NOMO-1 treated with dmso at 0.1 percent for 144 hours (cell line): ENCODE measurements at regions not wholly inside any gene's neighbourhood (a gene's known extent, or its start where the extent isn't known, plus 50 kb on each side); places are given as distances from the start of the nearest gene placed in this dataset.
"Not testable (repeated sequence)": the region's sequence is repeated elsewhere in the genome, so short reads cannot be mapped to it uniquely, and the experiment has no call there.

ENCODE experiments used
- DNase-seq: peaks from one replicate; lab custom pipeline; 2025; ENCODE audit not compliant: unreplicated experiment; lab: John Stamatoyannopoulos, UW

DNA sequence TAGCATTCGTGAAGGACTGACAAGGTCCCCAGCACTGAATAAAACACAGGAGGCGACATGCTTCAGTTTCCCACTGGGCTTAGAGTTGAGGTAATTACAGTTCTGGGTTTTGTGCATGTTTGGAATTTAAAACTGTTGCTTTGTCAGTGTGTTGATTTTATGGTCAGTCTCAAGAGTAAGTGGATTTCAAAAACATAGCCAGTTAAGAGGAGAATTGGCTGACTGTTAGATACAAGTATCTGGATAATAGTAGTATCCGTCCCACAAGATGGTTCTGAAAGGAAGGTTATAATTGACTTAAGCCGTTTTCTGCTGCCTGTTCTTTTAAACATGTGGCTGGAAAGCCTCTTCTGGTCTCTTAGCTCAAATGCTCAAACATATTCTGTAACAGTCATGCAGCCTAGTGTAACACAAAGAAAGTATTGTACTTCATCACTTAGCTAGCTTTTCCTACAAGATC lies 170.9 kb downstream of the POLR1F start:
- no peak for DNase-seq

DNA sequence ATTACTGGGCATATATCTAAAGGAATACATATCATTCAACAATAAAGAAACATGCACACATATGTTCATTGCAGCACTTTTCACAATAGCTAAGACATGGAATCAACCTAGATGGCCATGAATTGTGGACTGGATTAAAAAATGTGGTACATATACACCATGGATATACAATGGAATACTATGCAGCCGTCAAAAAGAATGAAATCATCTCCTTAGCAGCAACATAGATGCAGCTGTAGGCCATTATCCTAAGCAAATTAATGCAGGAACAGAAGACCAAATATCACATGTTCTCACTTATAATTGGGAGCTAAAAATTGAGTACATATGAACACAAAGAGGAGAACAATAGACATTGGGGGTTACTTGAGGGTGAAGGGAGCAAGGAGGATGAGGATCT lies 175.6 kb downstream of the POLR1F start:
- DNase-seq = no peak

DNA sequence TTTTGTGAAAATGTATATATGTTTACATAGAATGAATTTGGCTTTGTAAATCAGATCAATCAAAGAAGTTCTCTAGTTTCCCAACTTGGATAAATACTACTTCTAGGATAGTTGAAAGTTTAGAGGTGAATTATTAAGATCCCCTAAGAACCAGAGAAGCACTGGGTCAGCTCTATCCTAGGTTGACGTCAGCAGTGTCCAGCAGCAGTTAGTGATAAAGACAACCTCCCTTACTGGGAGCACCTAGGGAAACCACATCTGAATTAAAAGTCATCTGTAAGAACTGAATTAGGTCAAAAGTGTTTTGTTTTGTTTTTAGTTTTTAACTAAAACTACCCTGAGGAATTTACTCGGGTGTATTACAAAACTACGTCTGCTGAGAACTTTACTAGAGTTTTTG lies 178.0 kb downstream of the POLR1F start:
- DNase-seq = no peak

DNA sequence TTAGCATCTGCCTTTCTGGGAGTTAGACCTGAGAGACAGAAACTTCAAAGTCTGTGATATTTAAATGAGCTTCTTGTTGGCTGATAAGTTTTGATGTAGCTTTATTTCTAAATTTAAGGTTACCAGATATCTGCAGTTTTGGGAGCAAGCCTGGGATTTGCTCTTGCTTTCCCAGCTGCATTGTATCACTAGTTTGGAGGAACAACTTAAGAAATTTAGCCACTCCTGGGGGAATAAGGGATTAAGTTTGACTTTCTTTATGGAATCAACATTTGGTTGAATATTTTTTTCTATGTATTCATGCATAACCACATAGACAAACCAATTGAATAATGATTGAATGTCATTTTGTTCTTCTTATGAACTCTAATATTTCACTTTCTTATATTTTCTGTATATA lies 178.6 kb downstream of the POLR1F start:
- no peak for DNase-seq

DNA sequence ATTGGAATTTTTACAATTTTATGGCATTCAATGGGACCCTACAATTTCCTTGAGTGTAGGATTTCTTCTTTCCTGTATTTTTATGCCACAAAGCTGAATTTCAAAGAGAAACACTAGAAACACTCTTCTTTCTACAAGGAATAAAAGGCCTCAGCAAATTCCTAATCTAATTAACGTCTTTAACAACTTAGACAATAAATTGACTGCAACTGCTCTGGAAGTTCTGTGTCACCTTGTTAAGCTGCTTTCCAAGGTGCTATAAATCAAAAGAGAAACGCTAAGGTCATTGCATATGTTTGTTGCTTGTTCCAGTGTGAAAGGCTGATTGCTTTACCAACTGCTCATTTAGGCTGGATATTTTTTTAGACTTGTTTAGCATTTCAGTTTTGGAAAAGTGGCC lies 182.2 kb downstream of the POLR1F start:
- DNase-seq = no peak

DNA sequence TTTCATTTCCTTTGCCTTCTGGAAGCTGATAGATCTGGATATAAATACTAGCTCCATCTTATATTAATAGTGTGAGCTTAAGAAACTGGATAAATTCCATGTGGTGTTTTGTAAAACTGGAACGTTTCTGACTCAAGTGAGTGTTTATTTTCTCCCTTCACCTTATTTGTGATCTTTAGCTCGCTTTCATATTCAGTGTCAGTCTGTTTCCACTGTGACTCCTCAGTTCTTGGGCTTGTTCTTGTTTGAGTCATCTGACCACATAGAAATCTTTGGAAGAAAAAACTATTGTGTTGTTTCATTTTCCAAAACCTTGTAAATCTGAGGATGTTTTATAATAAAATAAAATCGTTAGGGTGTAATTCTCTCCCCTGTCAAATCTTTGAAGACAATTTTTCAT lies 186.4 kb downstream of the POLR1F start:
- no peak for DNase-seq

DNA sequence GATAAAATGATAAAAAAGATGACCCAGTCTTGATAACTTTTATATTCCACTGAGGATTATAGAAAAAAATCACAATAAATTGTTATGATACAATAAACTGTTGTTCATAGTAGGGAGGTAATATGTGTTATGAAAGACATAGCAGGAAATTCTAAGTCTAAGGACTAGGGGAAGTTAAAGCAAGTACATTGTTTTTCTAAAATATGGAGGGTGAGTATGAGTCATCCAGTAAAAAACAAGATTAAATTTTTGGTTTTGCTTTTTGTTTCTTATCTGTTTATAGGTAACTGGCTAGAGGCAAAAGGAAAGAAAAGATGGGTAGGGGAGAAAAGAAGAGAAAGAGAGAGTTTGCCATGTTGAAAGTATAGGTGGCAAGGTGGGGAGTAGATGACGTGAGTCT lies 188.4 kb downstream of the POLR1F start:
- DNase-seq = no peak

DNA sequence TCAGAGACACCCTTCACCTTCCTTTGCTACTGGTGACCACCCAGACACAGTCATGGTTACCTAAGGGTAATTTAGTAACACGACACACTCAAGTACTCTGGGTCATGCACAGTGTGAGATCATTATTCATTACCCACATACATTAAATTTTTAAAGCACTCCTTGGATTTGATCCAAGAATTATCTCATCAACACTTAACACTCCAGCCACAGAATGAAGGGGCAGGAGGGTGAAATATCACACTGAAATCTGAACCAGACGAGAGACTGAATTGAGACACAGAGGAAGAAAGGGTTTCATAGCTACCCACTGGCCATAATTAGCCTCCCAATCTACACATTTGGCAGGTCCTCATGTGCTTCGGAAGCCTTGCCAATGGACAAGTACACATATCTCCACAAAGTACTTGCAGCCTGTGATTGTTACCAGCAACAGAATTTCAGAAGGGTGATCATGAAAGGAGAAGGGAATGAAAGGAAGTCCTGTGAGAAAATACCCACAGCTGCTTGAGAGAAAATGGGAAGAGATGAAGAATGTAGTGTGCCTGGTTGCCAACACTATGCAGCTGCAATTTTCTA lies 189.3 kb downstream of the POLR1F start:
- no peak for DNase-seq

DNA sequence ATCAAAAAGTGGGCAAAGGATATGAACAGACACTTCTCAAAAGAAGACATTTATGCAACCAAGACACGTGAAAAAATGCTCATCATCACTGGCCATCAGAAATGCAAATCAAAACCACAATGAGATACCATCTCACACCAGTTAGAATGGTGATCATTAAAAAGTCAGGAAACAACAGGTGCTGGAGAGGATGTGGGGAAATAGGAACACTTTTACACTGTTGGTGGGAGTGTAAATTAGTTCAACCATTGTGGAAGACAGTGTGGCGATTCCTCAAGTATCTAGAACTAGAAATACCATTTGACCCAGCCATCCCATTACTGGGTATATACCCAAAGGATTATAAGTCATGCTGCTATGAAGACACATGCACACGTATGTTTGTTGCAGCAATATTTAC lies 191.3 kb downstream of the POLR1F start:
- DNase-seq = not testable (repeated sequence)

DNA sequence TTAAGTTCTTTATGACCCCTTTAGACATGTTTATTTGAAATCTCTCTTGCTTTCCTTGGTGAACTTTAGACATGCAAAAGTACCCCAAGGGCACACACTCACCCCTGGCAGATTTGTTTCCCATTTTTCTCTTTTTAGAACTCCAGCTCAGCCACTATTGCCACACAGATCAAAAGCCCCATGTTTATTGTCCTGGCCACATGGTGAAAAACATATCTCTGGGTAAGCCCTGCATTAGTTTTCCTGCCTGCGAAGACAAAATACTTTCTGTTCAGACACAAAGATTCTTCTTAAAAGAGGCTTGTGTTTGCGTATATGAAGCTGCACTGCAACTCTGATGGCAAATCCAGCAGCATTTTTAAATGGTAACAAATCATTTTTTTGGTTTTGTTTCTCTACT lies 200.0 kb downstream of the POLR1F start:
- no peak for DNase-seq

DNA sequence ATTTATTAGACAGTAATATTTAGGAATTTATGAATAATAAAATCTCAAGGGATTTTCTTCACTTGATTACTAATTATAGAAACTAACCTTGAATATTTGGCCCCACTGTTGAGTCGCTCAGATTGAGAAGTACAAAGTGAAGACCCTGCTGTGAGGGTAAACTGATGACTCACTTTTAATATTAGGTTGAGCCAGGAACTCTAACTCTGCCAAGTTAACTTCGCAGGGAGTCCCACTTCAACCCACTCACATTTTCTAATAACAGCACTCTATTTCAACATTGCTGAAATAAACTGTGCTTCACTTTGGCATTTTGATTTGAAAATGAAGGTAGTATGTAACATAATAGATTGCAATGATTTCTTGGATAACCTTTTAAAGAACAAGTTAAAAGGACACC lies 200.7 kb downstream of the POLR1F start:
- DNase-seq = no peak

DNA sequence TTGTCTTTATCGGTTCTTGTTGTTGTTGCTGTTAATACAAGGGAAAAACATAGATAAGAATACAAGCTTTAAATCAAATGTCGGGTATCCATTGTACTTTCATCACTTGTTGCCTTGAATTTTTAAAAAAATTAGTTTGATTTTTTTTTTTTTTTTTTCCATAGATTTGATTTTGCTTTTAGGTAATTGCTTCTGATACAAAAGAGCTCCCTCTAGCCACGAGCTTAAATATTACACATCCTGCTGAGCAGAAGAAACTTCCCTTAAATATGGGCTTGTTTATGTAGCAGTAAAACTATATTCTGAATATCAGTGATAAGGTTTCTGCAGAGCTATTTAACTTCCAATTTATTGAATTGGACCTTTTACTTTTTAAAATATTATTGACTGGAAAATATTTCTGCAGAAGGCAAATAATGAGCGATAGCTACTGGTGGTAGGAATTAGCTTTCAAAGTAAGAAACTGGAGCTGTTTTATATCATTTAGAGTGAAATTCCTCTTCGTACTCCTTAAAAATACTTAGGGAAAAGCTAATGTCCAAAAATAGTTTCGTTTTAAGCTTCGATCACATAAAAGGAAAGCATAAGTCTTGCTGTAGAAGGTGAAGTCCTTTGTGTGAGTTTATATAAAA lies 216.9 kb downstream of the POLR1F start:
- DNase-seq = no peak

DNA sequence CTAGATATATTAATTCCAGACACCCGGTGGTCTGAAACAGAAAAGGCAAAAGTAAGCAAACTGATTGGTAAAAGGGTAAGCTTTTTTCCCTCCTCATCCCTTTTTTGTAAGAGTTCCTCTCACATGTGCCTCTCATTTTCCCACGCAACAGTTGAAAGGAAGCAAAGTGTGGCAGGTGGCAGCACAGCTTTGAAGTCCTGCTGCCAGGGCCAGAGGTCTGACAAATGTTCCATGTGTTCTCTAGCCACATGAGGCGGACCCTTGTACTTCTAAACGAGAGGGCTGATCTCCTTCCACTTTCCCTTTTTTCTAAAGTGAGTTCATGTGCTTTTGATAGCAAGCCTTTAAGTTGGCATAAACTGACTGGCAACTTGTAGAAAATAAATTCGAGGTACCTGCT lies 217.5 kb downstream of the POLR1F start:
- no peak for DNase-seq

DNA sequence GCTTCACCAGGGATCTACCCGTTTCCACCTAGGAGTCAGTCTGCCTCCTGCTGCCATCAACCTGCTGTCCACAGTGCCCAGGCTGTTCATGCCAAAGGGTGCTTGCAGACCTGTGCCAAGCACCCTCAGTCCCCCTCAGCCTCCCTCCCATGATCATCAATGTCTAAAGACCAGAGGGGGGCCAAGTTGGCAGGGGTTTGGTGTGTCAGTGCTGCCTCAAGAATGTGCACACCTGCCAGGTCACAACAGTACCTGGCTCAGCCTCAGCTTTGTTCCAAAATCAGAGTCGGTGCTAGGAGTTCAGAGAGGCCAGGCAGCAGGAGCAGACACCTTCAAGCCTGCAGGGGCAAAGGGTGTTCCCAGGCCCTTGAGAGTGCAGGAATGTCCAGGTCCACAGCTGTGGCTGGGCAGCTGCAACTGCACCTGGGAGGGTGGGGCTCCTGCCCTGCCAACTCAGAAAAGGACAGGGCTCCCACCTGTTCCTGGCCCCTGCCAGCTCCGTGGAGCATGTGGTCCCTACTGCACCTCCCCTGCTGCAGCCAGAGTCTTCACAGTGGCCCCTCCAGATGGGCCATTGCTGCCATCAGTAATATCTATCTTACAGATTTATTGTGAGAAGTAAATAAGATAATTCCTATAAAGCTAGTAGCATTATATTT lies 219.5 kb downstream of the POLR1F start:
- no peak for DNase-seq

DNA sequence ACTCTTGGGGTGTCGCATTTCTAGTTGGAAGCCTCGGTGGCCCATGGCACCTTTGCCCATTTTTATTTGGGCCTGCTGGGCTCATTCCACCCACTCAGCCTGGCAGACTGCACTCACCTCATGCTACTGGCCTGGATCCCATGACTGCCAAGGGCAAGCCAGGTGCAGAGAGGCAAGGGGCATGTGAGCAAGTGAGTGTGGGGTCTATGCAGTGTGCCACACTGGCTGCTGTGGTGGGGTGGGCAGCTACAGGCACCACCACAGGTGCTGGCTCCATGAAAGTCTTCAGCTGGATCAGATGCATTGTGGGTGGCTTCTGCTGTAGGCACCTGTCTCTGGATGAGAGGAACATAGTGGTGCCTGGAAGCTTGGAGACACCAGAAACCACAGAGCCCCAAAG lies 220.8 kb downstream of the POLR1F start:
- DNase-seq = no peak

DNA sequence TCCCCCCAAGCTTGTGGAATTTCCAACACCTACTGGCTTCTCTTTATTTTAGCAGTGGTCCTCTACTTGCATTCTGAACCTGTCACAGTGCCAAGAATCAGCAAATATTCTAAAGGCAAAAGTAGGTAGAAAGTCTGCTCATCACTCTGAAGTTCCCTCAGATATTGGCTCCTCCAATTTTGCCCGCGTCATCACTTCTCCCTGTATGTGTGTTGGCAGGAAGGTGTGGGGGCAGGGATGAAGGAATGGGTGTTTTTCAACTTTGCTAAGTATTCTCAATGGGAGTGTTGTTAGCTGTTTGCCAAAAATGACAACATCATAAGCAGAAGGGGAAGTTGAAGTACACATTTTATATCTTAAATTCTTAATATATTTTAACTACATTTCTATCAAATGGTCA lies 226.2 kb downstream of the POLR1F start:
- no peak for DNase-seq

DNA sequence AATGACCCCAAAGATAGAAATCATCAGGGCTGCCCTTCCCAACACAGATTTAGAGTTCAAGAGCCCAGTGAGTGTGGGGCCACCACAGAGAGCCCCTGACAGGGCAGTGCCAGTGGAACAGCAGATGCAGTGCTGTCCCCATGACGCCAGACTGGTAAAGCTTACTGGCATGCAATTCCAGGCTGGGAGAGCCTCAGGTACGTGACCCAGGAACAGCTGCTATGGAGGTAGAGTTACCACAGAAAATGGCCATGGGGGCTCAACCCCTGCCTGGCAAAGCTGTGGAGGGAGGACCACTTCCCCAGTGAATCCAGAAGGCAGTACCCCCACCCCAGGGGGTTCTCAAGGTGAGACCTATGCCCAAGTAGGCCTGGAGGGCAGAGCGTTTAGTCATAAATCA lies 228.5 kb downstream of the POLR1F start:
- no peak for DNase-seq

DNA sequence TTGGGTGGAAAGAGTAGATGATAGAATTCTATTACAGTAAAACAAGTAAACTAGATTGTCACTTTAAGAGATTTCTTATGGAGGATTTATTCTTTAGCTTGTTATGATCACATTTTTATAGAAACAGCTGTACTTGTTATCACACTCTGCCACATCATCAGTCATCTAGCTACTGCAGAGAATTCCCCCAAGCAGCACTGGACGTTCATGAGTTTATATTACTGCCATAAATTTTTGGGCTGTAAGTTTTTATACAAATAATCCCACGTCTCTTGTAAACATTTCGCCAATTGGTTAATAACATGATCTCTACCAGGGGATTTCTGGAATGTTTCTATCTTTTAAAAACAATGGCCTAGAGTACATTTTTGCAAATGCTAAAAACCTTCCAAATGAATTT lies 238.8 kb downstream of the POLR1F start:
- no peak for DNase-seq

DNA sequence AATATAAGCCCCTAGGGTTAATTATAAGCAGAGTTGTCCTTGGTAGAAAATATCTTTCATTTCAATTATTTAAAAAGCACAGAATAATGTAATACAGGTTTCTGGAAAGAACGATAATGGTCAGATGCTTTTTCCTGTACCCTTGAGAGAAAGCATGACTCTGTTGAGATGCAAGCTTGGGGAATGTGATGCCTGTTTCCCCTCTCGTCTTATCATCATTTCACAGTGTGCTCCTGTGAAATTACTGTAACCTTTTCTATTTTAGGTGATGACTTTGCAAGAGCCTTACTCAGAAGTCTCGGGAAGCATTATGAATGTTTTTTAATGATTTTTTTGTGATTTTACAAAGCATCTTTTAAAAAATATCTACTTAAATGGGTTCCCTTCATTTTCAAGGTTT lies 243.0 kb downstream of the POLR1F start:
- DNase-seq = no peak

DNA sequence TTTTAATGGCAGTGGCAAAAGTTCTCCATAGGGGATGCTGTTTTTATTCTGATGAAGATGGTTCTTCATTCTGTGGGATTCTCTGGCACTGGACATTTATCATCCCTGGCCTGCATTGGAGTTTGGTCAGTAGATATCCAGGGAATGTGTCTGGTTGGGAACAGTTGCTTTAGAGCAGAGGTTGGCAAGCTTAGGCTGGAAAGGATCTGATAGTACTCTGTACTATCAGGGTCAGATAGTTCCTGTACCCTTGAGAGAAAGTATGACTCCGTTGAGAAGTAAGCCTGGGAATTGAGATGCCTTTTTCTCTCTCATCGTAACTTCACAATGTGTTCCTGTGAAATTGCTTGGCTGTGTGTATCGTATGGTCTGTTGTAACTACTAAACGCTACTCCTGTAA lies 244.1 kb downstream of the POLR1F start:
- no peak for DNase-seq

DNA sequence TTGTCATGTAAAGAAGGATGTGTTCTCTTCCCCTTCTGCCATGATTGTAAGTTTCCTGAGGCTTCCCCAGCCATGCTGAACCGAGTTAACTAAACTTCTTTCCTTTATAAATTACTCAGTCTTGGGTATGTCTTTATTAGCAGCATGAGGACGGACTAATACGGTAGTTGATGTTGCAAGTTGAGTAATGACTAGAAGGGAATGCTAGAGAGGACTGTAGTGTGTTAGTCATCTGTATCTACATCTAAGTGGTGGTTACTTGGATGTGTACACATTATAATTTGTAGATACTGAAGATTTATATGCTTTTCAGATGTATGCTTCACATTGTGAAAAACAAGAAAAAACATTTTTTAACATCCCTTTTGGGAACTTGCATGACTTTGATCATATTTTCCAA lies 244.6 kb downstream of the POLR1F start:
- no peak for DNase-seq

DNA sequence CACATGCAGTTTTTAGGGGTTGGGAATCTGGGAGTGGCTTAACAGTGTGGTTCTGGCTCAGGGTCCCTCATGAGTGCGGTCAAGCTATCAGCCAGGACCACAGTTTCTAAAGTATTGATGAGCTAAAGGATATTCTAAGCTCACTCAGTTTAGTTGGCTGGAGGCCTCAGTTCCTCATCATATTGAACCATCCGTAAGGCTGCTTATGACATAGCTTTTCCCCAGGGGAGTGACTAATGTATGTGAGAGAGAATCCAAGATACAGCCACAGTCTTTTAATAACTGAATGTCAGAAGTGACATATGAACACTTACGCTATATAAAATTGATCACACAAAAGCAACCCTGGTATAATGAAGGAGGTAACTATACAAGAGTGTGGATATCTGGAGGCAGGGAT lies 245.3 kb downstream of the POLR1F start:
- DNase-seq = no peak

DNA sequence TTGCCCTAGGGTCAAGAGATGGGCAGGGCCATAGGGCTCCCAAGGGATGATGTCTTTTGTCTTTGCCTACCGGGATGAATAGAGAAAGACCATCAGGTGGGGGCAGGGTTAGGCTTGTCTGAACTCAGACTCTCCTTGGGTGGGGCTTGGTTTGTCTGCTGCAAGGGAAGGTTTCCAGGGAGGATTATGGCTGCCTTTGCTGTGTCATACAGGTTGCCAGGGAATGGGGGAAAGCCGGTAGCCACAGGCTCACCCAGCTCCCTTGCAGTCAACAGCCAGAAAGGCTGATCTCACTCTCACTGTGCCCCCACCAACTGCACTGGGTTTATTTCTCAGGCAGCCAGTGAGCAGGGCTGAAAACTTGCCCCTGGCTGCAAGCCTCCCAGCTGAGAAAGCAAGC lies 253.2 kb downstream of the POLR1F start:
- no peak for DNase-seq
